Femur (tissue), 1 donor: ENCODE measurements at regions not wholly inside any gene's neighbourhood (a gene's known extent, or its start where the extent isn't known, plus 50 kb on each side); places are given as distances from the start of the nearest gene placed in this dataset.

Source experiments
- DNase-seq: peaks from one replicate; pipeline ENCODE4 v3.0.0-alpha.2; 2017

GRCh38 chr13:73602295-73602694, 531.9 kb downstream of the KLF12 start:
- no peak for DNase-seq

- no peak for DNase-seq
These were observed 532.5 kb downstream of the KLF12 start for GRCh38 chr13:73601708-73602107.

GRCh38 chr13:73599232-73600128, 534.7 kb downstream of the KLF12 start:
- no peak for DNase-seq

GRCh38 chr13:73598020-73598712, 536.0 kb downstream of the KLF12 start:
- DNase-seq = no peak

- no peak for DNase-seq
These were observed 537.6 kb downstream of the KLF5 start for GRCh38 chr13:73596382-73596781.

- DNase-seq = no peak
These were observed 534.5 kb downstream of the KLF5 start for GRCh38 chr13:73593199-73593765.

GRCh38 chr13:73591861-73592260, 533.1 kb downstream of the KLF5 start:
- DNase-seq = no peak

GRCh38 chr13:73590795-73591194, 532.0 kb downstream of the KLF5 start:
- DNase-seq = no peak

GRCh38 chr13:73585236-73585635, 526.4 kb downstream of the KLF5 start:
- DNase-seq = no peak

- no peak for DNase-seq
These were observed 524.5 kb downstream of the KLF5 start for GRCh38 chr13:73583331-73583730.

GRCh38 chr13:73580513-73581267, 521.9 kb downstream of the KLF5 start:
- DNase-seq = no peak

- no peak for DNase-seq
These were observed 520.9 kb downstream of the KLF5 start for GRCh38 chr13:73579574-73580274.

GRCh38 chr13:73578251-73578875, 519.6 kb downstream of the KLF5 start:
- DNase-seq = no peak

- DNase-seq = no peak
These were observed 517.5 kb downstream of the KLF5 start for GRCh38 chr13:73576291-73576690.

- no peak for DNase-seq
These were observed 514.0 kb downstream of the KLF5 start for GRCh38 chr13:73572824-73573223.

GRCh38 chr13:73571376-73571775, 512.6 kb downstream of the KLF5 start:
- no peak for DNase-seq

GRCh38 chr13:73556902-73557301, 498.1 kb downstream of the KLF5 start:
- no peak for DNase-seq

GRCh38 chr13:73556128-73556527, 497.3 kb downstream of the KLF5 start:
- no peak for DNase-seq

GRCh38 chr13:73551736-73552135, 492.9 kb downstream of the KLF5 start:
- no peak for DNase-seq

GRCh38 chr13:73549717-73550116, 490.9 kb downstream of the KLF5 start:
- no peak for DNase-seq

GRCh38 chr13:73548449-73548848, 489.6 kb downstream of the KLF5 start:
- no peak for DNase-seq

- no peak for DNase-seq
These were observed 488.4 kb downstream of the KLF5 start for GRCh38 chr13:73547239-73547638.
